ENCODE measurements at regions not wholly inside any gene's neighbourhood (a gene's known extent, or its start where the extent isn't known, plus 50 kb on each side); places are given as distances from the start of the nearest gene placed in this dataset.

GRCh38 chr13:57003682-57004081 lies 137.0 kb upstream of the PRR20A start:
- TF ChIP-seq EP300 (IDR thresholded peaks at IDR 0.05) (no peak), CTCF (IDR thresholded peaks at IDR 0.05) (no peak), POLR2A (IDR thresholded peaks at IDR 0.05; ENCODE audit: low read depth) (no peak), POLR2AphosphoS5 (IDR thresholded peaks at IDR 0.05) (no peak)

Data from esophagus muscularis mucosa (tissue), 4 donors.